ENCODE measurements at regions not wholly inside any gene's neighbourhood (a gene's known extent, or its start where the extent isn't known, plus 50 kb on each side); places are given as distances from the start of the nearest gene placed in this dataset.

DNA sequence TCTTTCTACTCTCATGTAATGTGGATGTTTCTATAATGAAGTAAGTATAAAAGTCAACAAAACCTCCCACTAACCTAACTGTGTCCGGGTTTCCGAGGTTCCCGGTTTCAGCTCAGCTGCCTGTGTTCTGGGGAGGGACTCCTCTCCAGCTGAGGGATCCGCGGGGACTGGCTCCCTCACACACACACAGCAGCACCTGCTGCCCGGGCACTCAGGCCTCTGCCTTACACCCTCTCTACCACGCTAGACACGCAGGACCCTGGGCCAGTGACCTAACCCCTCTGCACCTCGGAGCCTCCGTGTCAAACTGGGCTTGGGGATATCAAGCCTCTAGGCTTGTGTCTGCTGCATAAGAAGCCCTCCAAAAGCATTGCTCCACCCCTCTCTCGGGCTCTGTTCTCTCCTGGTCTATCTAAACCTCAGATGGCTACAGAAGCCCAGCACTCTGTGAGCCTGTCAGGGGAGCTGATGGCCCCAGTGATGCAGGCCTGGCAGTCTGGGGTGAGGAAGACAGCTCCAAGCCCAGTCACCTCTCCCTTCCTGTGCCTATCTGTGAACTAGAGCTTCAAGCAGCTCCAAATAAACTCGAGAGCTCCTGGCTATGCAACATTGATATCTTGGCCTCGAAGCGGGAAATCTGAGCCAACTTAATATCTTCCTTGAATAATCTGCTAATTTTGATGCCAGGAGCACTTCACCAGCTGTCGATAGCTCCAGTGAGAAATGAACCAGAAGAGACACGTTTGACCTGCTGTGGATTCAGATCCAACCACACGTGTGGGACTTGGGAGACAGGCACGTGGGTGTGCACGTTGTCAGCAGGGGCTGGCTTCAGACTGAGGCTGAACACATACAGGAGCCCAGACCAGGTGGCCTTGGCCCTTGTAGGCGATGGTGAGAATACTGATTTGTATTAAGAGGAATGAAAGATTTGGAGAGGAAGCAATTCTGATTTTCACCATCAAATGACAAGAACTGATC lies 232.7 kb upstream of the B3GAT1 start:
- DNase-seq, result no peak

- DNase-seq, result no peak
These were observed 231.3 kb upstream of the B3GAT1 start for GRCh38 chr11:134643115-134644012.

DNA sequence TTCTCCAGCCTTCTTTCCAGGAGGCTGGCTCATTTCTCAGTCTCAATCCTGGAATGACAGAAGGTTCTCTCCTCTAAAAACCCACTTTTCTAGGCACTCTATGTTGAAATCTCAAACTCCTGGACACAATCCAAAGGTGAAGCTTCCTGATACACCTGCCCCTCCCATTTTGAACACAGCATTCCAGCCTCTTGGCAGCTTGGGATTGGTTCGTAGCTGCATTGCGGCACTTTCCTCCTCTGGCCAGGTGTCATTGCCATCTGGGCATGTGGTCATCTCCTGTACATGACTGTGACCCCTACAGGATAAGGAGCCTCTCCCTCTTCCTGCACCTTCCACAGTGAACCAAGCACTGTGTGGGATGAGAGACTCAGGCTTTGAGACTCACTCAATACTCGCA lies 230.2 kb upstream of the B3GAT1 start:
- DNase-seq, result no peak

DNA sequence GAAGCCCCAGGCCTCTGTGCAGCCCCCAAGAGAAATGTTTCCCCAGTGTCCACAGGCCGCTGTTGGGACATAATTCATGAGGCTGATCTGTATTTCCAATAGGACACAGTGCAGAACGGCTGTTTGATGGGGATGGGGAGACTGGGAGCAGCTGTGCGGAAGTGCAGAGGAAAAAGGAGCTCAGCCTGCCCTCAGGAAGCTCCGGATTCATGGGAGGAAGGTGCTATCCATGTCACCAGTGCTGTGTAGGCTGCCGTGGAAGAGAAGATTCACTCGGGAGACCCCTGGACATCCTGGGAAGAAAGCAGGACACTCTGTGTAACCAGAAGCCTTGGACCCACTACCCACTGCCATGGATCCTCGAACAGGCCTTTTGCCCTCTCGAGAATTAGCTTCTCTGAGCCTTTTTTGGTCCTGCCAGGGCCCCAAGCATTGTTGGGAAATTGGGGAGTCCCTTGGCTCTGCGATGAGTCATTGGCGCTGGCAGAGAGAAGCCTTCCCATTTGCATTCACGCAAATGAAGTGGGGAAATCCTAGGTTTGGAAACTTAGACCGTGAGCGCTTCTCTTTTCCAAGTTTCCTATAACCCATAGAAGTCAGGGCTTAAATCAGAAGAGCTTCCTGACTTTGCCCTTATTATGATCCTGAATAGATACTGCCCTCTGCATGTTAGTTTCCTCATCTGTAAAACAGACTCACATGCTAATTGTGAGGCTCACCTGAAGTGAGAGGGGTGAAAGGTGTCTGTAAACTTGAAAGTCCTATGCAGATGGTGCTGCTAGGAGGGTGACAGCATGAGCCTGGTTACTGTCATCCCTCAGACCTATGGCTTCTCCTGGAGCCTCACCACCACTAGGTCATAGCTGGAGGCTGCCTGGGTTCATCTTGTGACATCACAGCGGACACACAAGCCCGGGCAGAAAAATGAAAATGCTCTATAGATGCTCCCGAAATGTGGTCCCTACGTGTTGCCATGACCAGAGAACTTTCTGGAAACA lies 229.2 kb upstream of the B3GAT1 start:
- no peak for DNase-seq

- no peak for DNase-seq
These were observed 228.5 kb upstream of the B3GAT1 start for GRCh38 chr11:134640536-134640935.

DNA sequence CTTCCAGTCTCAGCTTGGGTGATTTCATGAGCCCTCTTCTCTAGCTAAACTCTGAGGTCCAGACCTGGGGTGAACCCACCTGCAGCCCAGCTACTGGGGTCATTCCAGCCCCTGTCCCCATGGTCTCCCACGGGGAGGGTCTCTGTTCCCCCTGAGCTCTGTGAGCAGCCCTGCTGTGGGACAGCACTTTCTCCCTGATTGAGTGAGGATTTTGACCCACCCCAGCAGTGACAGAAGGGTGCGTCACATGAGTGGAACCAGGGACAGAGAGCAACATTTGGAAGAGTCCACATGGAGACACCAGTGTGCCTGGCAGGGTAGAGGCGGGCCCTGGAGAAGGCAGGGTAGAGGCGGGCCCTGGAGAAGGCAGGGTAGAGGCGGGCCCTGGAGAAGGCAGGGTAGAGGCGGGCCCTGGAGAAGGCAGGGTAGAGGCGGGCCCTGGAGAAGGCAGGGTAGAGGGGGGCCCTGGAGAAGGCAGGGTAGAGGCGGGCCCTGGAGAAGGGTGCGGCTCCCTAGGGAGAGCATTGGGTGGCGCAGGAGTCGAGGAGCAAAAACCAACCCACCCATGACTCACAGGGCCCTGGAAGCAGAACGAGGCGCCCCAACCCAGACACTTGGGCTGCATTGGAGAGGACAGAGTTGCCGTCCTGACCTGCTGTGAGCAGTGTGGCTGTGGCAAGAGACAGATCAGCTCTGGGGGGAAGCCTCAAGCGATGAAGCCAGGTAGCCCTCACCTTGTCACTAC lies 227.7 kb upstream of the B3GAT1 start:
- no peak for DNase-seq

GRCh38 chr11:134638796-134639430 lies 226.9 kb upstream of the B3GAT1 start:
- DNase-seq, result no peak

GRCh38 chr11:134637091-134638015 lies 225.3 kb upstream of the B3GAT1 start:
- no peak for DNase-seq

GRCh38 chr11:134636071-134636470 lies 224.0 kb upstream of the B3GAT1 start:
- no peak for DNase-seq

GRCh38 chr11:134634897-134635831 lies 223.1 kb upstream of the B3GAT1 start:
- DNase-seq, result no peak

GRCh38 chr11:134633276-134633675 lies 221.2 kb upstream of the B3GAT1 start:
- no peak for DNase-seq

DNA sequence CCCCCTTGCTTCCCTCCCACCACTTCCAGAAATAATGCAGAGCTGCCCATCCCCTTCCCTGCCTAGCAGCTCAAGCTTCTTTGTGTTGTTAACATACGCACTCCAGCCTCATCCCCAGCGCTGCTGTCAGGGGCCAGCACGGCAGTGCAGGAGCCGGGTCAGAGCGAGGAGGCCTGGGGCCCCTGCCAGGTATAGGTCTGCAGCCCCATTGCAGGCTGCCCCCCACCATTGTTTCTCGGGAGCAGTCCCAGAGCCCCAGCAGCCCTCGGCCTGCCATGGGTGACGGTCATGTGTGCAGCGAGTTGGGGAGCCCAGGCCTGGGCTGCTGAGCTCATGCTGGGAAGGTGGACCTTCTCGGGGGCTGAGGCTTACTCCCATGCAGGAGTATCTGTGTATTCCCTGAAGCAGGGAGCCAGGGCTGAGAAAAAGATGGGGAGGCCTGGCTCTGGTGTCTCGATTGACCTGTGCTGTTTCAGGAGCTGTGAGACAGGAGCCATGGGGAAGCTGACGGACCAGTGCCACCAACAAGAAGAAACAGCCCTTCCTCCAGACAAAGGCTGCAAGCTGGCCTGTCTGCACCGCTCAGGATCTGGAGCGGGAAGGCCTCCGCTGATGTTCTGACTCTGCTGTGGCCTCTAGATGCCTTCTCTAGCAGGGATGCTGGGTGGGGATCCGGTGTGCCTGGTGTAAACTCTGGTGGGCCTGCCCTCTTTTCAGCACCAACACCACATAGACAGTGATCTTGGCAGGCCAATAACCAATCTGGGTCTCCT lies 220.5 kb upstream of the B3GAT1 start:
- no peak for DNase-seq

GRCh38 chr11:134630861-134631260 lies 218.8 kb upstream of the B3GAT1 start:
- DNase-seq, result no peak

GRCh38 chr11:134628426-134628825 lies 216.4 kb upstream of the B3GAT1 start:
- no peak for DNase-seq

DNA sequence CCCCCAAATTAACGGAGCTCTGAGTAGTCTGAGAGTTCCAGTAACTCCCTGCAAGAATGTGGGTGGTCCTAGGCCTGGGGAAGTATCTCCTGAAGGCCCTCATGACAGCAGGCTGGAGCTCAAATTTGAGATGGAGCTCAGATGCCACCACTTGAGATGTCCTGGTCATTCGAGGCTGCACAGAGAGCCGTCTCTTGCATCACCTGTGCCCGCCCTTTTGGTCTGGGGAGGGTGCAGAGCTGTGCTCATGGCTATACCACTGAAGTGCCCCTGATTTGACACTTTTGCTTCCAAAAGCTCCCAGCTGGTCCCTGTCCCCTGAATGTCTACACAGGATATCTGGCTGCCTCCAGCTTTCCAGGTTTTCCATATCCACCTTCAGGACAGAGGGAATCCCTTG lies 214.0 kb upstream of the B3GAT1 start:
- DNase-seq, result no peak

GRCh38 chr11:134625631-134626030 lies 213.6 kb upstream of the B3GAT1 start:
- no peak for DNase-seq

GRCh38 chr11:134625151-134625550 lies 213.1 kb upstream of the B3GAT1 start:
- no peak for DNase-seq

All from left kidney (tissue), 1 donor.